ENCODE measurements at regions not wholly inside any gene's neighbourhood (a gene's known extent, or its start where the extent isn't known, plus 50 kb on each side); places are given as distances from the start of the nearest gene placed in this dataset.

- ATAC-seq (ENCODE audit: insufficient number of reproducible peaks, low FRiP score, low read depth): no peak
- no peak for DNase-seq (ENCODE audit: low spot score)
Measured at GRCh38 chr6:1497761-1498105, 108.4 kb downstream of the FOXF2 start.

GRCh38 chr6:1498491-1499113, 109.2 kb downstream of the FOXF2 start:
- ATAC-seq (ENCODE audit: insufficient number of reproducible peaks, low FRiP score, low read depth): no peak

More at GRCh38 chr6:1497761-1498105, 108.4 kb downstream of the FOXF2 start:
- no peak for TF ChIP-seq CTCF (IDR thresholded peaks at IDR 0.05)
- Histone ChIP-seq H3K27ac (no peak overlapping the region), H3K4me1 (ENCODE audit: control insufficient read depth in 1 of 2, low read depth in 2 of 2) (peaks cover 0 to 10% of the 10 kb centered on the region in 2 donors), H3K9me3 (no peaks in the 10 kb centered on the region), H3K4me3 (no peak overlapping the region), H3K27me3 (replicated peaks; ENCODE audit: insufficient read depth) (no peaks in the 10 kb centered on the region), H3K36me3 (no peaks in the 10 kb centered on the region)

GRCh38 chr6:1499777-1500176, 109.9 kb upstream of the FOXC1 start:
- no peak overlapping the region for H3K27ac ChIP-seq
- no peak for TF ChIP-seq CTCF (IDR thresholded peaks at IDR 0.05)
- ATAC-seq (ENCODE audit: insufficient number of reproducible peaks, low FRiP score, low read depth): no peak

More at GRCh38 chr6:1498491-1499113, 109.2 kb downstream of the FOXF2 start:
- Histone ChIP-seq H3K4me3 (no peak overlapping the region), H3K4me1 (ENCODE audit: control insufficient read depth in 1 of 2, low read depth in 2 of 2) (peaks cover 2 to 13% of the 10 kb centered on the region in 2 donors), H3K27me3 (replicated peaks; ENCODE audit: insufficient read depth) (no peaks in the 10 kb centered on the region), H3K9me3 (no peaks in the 10 kb centered on the region), H3K36me3 (no peaks in the 10 kb centered on the region), H3K27ac (no peak overlapping the region)
- DNase-seq (ENCODE audit: low spot score): no peak
- no peak for TF ChIP-seq CTCF (IDR thresholded peaks at IDR 0.05)

GRCh38 chr6:1500913-1501312, 108.8 kb upstream of the FOXC1 start:
- Histone ChIP-seq H3K4me1 (ENCODE audit: control insufficient read depth in 1 of 2, low read depth in 2 of 2) (peaks cover 10 to 28% of the 10 kb centered on the region in 2 donors), H3K4me3 (no peak overlapping the region), H3K27ac (no peak overlapping the region), H3K27me3 (replicated peaks; ENCODE audit: insufficient read depth) (no peaks in the 10 kb centered on the region), H3K9me3 (no peaks in the 10 kb centered on the region), H3K36me3 (no peaks in the 10 kb centered on the region)
- DNase-seq (ENCODE audit: low spot score) (no peak), ATAC-seq (ENCODE audit: insufficient number of reproducible peaks, low FRiP score, low read depth) (no peak)
- no peak for TF ChIP-seq CTCF (IDR thresholded peaks at IDR 0.05)

More at GRCh38 chr6:1499777-1500176, 109.9 kb upstream of the FOXC1 start:
- no peaks in the 10 kb centered on the region for H3K36me3 ChIP-seq
- H3K9me3 ChIP-seq: no peaks in the 10 kb centered on the region
- H3K27me3 ChIP-seq (replicated peaks; ENCODE audit: insufficient read depth): no peaks in the 10 kb centered on the region
- H3K4me1 ChIP-seq (ENCODE audit: control insufficient read depth in 1 of 2, low read depth in 2 of 2): peaks cover 10 to 25% of the 10 kb centered on the region in 2 donors
- H3K4me3 ChIP-seq: no peak overlapping the region
- no peak for DNase-seq (ENCODE audit: low spot score)

- TF ChIP-seq CTCF (IDR thresholded peaks at IDR 0.05): no peak
- Histone ChIP-seq H3K27ac (no peak overlapping the region), H3K36me3 (no peaks in the 10 kb centered on the region), H3K27me3 (replicated peaks; ENCODE audit: insufficient read depth) (no peaks in the 10 kb centered on the region), H3K4me3 (no peak overlapping the region), H3K9me3 (no peaks in the 10 kb centered on the region), H3K4me1 (ENCODE audit: control insufficient read depth in 1 of 2, low read depth in 2 of 2) (peaks cover 10 to 28% of the 10 kb centered on the region in 2 donors)
- no peak for ATAC-seq (ENCODE audit: insufficient number of reproducible peaks, low FRiP score, low read depth)
- no peak for DNase-seq (ENCODE audit: low spot score)
Measured at GRCh38 chr6:1502041-1502440, 107.7 kb upstream of the FOXC1 start.

Data from thoracic aorta (tissue), 2 donors.